GM23338 (cell line): ENCODE measurements at regions not wholly inside any gene's neighbourhood (a gene's known extent, or its start where the extent isn't known, plus 50 kb on each side); places are given as distances from the start of the nearest gene placed in this dataset.

Experiments used
- ATAC-seq: fragments of 200-7000 bp; cut with Tn5 transposase; 3 replicates; pipeline ENCODE4 v1.9.1; 2020
- DNase-seq: peaks from one replicate; pipeline ENCODE4 v3.0.0-alpha.2; 2015; ENCODE audit warnings: low spot score
- H2AFZ ChIP-seq: fragments of 200-600 bp; sonication (generic); 2 replicates; pipeline ENCODE4 v1.8.0; 2016; ENCODE audit warnings: antibody characterized with exemption, mild to moderate bottlenecking, moderate library complexity
- H3F3A ChIP-seq: fragments of 200-600 bp; sonication (generic); replicated peaks from 2 replicates; pipeline ENCODE4 v1.8.0; 2017; ENCODE audit warnings: antibody characterized with exemption, mixed run types, low read depth
- H3K27ac ChIP-seq: fragments of 200-600 bp; sonication (generic); 2 replicates; pipeline ENCODE4 v1.6.1; 2016; ENCODE audit warnings: low read depth
- H3K27me3 ChIP-seq: fragments of 200-600 bp; sonication (generic); 2 replicates; pipeline ENCODE4 v1.8.0; 2016; ENCODE audit warnings: mild to moderate bottlenecking, mixed run types, moderate library complexity; ENCODE audit not compliant: insufficient read depth
- H3K36me3 ChIP-seq: fragments of 200-600 bp; sonication (generic); 2 replicates; pipeline ENCODE4 v1.8.0; 2016; ENCODE audit warnings: mild to moderate bottlenecking; ENCODE audit not compliant: insufficient read depth
- H3K4me1 ChIP-seq: fragments of 200-600 bp; sonication (generic); 2 replicates; pipeline ENCODE4 v1.8.0; 2016; ENCODE audit warnings: mild to moderate bottlenecking, moderate library complexity; ENCODE audit not compliant: insufficient read depth
- H3K4me2 ChIP-seq: fragments of 200-600 bp; sonication (generic); 2 replicates; pipeline ENCODE4 v1.7.1; 2017; ENCODE audit warnings: mixed run types
- H3K4me3 ChIP-seq: fragments of 200-600 bp; sonication (generic); 2 replicates; pipeline ENCODE4 v1.6.1; 2016; ENCODE audit warnings: mixed run types
- H3K79me2 ChIP-seq: fragments of 200-600 bp; sonication (generic); replicated peaks from 2 replicates; pipeline ENCODE4 v1.8.0; 2017; ENCODE audit warnings: mild to moderate bottlenecking; ENCODE audit not compliant: insufficient read depth
- H3K9me2 ChIP-seq: fragments of 200-600 bp; sonication (generic); 2 replicates; pipeline ENCODE4 v1.8.0; 2017; ENCODE audit not compliant: insufficient read depth
- H4K20me1 ChIP-seq: fragments of 200-600 bp; sonication (generic); replicated peaks from 2 replicates; pipeline ENCODE4 v1.8.0; 2017; ENCODE audit warnings: mild to moderate bottlenecking; ENCODE audit not compliant: insufficient read depth
- H3K27ac Mint-ChIP-seq: 2 replicates; pipeline ENCODE4 v1.8.0; 2020; ENCODE audit warnings: inconsistent platforms, mild to moderate bottlenecking, moderate library complexity, mixed read lengths
- H3K27me3 Mint-ChIP-seq: 3 replicates; pipeline ENCODE4 v1.8.0; 2022; ENCODE audit warnings: low read depth, mild to moderate bottlenecking, moderate library complexity, mixed read lengths, inconsistent platforms; ENCODE audit not compliant: insufficient read depth, poor library complexity
- H3K36me3 Mint-ChIP-seq: 3 replicates; pipeline ENCODE4 v1.8.0; 2021; ENCODE audit warnings: low read depth, mild to moderate bottlenecking, inconsistent platforms, moderate library complexity, mixed read lengths
- H3K4me1 Mint-ChIP-seq: 3 replicates; pipeline ENCODE4 v1.8.0; 2020; ENCODE audit warnings: mild to moderate bottlenecking, inconsistent platforms, mixed read lengths
- H3K4me3 Mint-ChIP-seq: 3 replicates; pipeline ENCODE4 v1.8.0; 2021; ENCODE audit warnings: moderate library complexity, mild to moderate bottlenecking, inconsistent platforms, mixed read lengths
- H3K9me3 Mint-ChIP-seq: 3 replicates; pipeline ENCODE4 v1.8.0; 2020; ENCODE audit warnings: moderate library complexity, mild to moderate bottlenecking, inconsistent platforms, mixed read lengths
- CREB1 ChIP-seq: fragments of 250-450 bp; sonication (Bioruptor Pico); IDR thresholded peaks from 2 replicates; pipeline ENCODE4 v1.5.0; 2020; ENCODE audit warnings: low read depth, mild to moderate bottlenecking, moderate library complexity
- CTCF ChIP-seq, 2 experiments: fragments of 200-600 bp in 1 of 2; sonication (generic) in 1 of 2; conservative IDR thresholded peaks; 2 replicates each; pipeline versions ENCODE4 v1.5.1 to v1.6.1; 2016 to 2017; ENCODE audit warnings: antibody characterized with exemption in 2 of 2, low read depth in 2 of 2, mild to moderate bottlenecking in 2 of 2, moderate library complexity in 1 of 2
- ETS1 ChIP-seq: IDR thresholded peaks from 2 replicates; pipeline ENCODE4 v1.6.1; 2016; ENCODE audit warnings: antibody characterized with exemption
- EZH2 ChIP-seq: fragments of 200-600 bp; sonication (generic); IDR thresholded peaks from one replicate; pipeline ENCODE4 v1.8.0; 2017; ENCODE audit warnings: antibody characterized with exemption, mild to moderate bottlenecking, low read depth; ENCODE audit not compliant: unreplicated experiment
- EZH2phosphoT487 ChIP-seq: fragments of 200-600 bp; sonication (generic); IDR thresholded peaks from one replicate; pipeline ENCODE4 v1.8.1; 2018; ENCODE audit warnings: antibody characterized with exemption; ENCODE audit not compliant: unreplicated experiment
- JUNB ChIP-seq: IDR thresholded peaks from one replicate; pipeline ENCODE4 v1.6.1; 2016; ENCODE audit warnings: antibody characterized with exemption; ENCODE audit not compliant: unreplicated experiment
- NANOG ChIP-seq: IDR thresholded peaks from 2 replicates; pipeline ENCODE4 v1.6.1; 2016; ENCODE audit warnings: antibody characterized with exemption, borderline replicate concordance
- POLR2AphosphoS5 ChIP-seq: IDR thresholded peaks from 2 replicates; pipeline ENCODE4 v1.6.1; 2016; ENCODE audit warnings: antibody characterized with exemption, low read depth
- REST ChIP-seq: IDR thresholded peaks from one replicate; pipeline ENCODE4 v1.6.1; 2018; ENCODE audit warnings: antibody characterized with exemption; ENCODE audit not compliant: unreplicated experiment
- STAT1 ChIP-seq: IDR thresholded peaks from one replicate; pipeline ENCODE4 v1.6.1; 2016; ENCODE audit warnings: antibody characterized with exemption; ENCODE audit not compliant: unreplicated experiment
- ZNF114 ChIP-seq: fragments of 250-450 bp; sonication (Bioruptor Pico); IDR thresholded peaks from 2 replicates; pipeline ENCODE4 v1.5.0; 2020; ENCODE audit warnings: mild to moderate bottlenecking, moderate library complexity
- ZNF331 ChIP-seq: fragments of 250-450 bp; sonication (Bioruptor Pico); IDR thresholded peaks from 2 replicates; pipeline ENCODE4 v1.5.0; 2020; ENCODE audit warnings: low read depth, mild to moderate bottlenecking, moderate library complexity
- TF ChIP-seq, protein P1 (sequence below): fragments of 250-450 bp; sonication (Bioruptor Pico); IDR thresholded peaks from 2 replicates; pipeline ENCODE4 v1.5.0; 2020; ENCODE audit warnings: mild to moderate bottlenecking, moderate library complexity

DNA sequence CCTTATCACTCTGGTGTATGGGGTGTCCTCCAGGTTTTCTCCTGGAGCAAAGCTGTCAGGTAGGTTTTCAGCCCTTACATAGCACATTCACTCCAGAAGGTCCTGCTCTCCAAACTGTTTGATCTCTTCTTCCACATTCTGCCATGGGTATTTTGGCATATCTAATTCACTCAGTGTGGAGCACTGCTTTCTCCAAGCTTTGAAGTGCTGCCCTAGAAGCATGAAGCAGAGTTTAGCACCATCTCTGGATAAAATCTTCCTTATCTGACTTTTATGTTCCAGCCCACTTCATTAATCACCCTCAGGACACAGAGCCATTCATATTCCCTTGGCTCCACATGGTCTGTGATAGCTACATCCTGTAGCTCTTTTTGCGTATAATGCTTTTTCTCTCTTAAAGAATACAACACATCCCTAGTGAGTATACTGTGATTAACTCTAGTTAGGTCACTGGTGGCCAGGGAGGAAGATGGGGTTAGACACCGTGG lies 56.7 kb upstream of the ARHGAP28 start:
- 0 out of 2 replicates have a peak, but pooled peaks cover 3% of the 10 kb centered on the region for H3K9me2 ChIP-seq
- H3F3A ChIP-seq = no peaks in the 10 kb centered on the region
- H4K20me1 ChIP-seq = no peaks in the 10 kb centered on the region
- H3K27ac ChIP-seq = no peak overlapping the region
- DNase-seq (no peak), ATAC-seq (no peak)
- H3K4me2 ChIP-seq = no peak overlapping the region
- 0 out of 2 replicates have a peak overlapping the region, but pooled peaks have one; percentile 5 for H2AFZ ChIP-seq
- TF ChIP-seq EZH2phosphoT487 (no peak), STAT1 (no peak), CTCF (conservative IDR thresholded peaks at IDR 0.05; ENCODE audit: low read depth in 2 of 2) (no peak), EZH2 (no peak), JUNB (no peak), NANOG (no peak), ETS1 (no peak), POLR2AphosphoS5 (no peak), ZNF114 (CRISPR knock-in tag) (no peak), ZNF331 (CRISPR knock-in tag) (no peak), CREB1 (CRISPR knock-in tag) (no peak), REST (no peak)
- TF ChIP-seq, protein P1, sequence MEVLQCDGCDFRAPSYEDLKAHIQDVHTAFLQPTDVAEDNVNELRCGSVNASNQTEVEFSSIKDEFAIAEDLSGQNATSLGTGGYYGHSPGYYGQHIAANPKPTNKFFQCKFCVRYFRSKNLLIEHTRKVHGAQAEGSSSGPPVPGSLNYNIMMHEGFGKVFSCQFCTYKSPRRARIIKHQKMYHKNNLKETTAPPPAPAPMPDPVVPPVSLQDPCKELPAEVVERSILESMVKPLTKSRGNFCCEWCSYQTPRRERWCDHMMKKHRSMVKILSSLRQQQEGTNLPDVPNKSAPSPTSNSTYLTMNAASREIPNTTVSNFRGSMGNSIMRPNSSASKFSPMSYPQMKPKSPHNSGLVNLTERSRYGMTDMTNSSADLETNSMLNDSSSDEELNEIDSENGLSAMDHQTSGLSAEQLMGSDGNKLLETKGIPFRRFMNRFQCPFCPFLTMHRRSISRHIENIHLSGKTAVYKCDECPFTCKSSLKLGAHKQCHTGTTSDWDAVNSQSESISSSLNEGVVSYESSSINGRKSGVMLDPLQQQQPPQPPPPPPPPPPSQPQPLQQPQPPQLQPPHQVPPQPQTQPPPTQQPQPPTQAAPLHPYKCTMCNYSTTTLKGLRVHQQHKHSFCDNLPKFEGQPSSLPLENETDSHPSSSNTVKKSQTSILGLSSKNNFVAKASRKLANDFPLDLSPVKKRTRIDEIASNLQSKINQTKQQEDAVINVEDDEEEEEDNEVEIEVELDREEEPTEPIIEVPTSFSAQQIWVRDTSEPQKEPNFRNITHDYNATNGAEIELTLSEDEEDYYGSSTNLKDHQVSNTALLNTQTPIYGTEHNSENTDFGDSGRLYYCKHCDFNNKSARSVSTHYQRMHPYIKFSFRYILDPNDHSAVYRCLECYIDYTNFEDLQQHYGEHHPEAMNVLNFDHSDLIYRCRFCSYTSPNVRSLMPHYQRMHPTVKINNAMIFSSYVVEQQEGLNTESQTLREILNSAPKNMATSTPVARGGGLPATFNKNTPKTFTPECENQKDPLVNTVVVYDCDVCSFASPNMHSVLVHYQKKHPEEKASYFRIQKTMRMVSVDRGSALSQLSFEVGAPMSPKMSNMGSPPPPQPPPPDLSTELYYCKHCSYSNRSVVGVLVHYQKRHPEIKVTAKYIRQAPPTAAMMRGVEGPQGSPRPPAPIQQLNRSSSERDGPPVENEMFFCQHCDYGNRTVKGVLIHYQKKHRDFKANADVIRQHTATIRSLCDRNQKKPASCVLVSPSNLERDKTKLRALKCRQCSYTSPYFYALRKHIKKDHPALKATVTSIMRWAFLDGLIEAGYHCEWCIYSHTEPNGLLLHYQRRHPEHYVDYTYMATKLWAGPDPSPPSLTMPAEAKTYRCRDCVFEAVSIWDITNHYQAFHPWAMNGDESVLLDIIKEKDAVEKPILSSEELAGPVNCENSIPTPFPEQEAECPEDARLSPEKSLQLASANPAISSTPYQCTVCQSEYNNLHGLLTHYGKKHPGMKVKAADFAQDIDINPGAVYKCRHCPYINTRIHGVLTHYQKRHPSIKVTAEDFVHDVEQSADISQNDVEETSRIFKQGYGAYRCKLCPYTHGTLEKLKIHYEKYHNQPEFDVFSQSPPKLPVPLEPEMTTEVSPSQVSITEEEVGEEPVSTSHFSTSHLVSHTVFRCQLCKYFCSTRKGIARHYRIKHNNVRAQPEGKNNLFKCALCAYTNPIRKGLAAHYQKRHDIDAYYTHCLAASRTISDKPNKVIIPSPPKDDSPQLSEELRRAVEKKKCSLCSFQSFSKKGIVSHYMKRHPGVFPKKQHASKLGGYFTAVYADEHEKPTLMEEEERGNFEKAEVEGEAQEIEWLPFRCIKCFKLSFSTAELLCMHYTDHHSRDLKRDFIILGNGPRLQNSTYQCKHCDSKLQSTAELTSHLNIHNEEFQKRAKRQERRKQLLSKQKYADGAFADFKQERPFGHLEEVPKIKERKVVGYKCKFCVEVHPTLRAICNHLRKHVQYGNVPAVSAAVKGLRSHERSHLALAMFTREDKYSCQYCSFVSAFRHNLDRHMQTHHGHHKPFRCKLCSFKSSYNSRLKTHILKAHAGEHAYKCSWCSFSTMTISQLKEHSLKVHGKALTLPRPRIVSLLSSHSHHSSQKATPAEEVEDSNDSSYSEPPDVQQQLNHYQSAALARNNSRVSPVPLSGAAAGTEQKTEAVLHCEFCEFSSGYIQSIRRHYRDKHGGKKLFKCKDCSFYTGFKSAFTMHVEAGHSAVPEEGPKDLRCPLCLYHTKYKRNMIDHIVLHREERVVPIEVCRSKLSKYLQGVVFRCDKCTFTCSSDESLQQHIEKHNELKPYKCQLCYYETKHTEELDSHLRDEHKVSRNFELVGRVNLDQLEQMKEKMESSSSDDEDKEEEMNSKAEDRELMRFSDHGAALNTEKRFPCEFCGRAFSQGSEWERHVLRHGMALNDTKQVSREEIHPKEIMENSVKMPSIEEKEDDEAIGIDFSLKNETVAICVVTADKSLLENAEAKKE (CRISPR knock-in tag) = no peak
- no peak overlapping the region for H3K27ac Mint-ChIP-seq
- no peak overlapping the region for H3K4me3 Mint-ChIP-seq
- no peaks in the 10 kb centered on the region; the same call in 2 of the 3 replicates for H3K9me3 Mint-ChIP-seq
- H3K79me2 ChIP-seq = no peaks in the 10 kb centered on the region
- H3K36me3 ChIP-seq = no peaks in the 10 kb centered on the region
- H3K36me3 Mint-ChIP-seq = no peaks in the 10 kb centered on the region; the same call in 2 of the 3 replicates
- H3K4me1 ChIP-seq = no peaks in the 10 kb centered on the region
- H3K4me3 ChIP-seq = no peak overlapping the region
- no peaks in the 10 kb centered on the region for H3K4me1 Mint-ChIP-seq
- H3K27me3 ChIP-seq = no peaks in the 10 kb centered on the region
- peaks cover 3% of the 10 kb centered on the region for H3K27me3 Mint-ChIP-seq
